Kidney epithelial cell (primary cell): ENCODE measurements at regions not wholly inside any gene's neighbourhood (a gene's known extent, or its start where the extent isn't known, plus 50 kb on each side); places are given as distances from the start of the nearest gene placed in this dataset.

Experiments
- DNase-seq: peaks from one replicate; pipeline ENCODE4 v3.0.0-alpha.2; 2010; ENCODE audit warnings: low read depth
- H3K27me3 ChIP-seq: 2 replicates; pipeline ENCODE4 v1.6.0; 2011; ENCODE audit warnings: low read length; ENCODE audit not compliant: control insufficient read depth, insufficient read depth
- H3K36me3 ChIP-seq: 2 replicates; pipeline ENCODE4 v1.5.1; 2011; ENCODE audit warnings: low read length; ENCODE audit not compliant: control insufficient read depth, insufficient read depth
- H3K4me3 ChIP-seq: 2 replicates; pipeline ENCODE4 v1.5.1; 2011; ENCODE audit warnings: low read depth, mild to moderate bottlenecking, control low read depth, low read length
- CTCF ChIP-seq: IDR thresholded peaks from 2 replicates; pipeline ENCODE4 v1.5.1; 2011; ENCODE audit warnings: mild to moderate bottlenecking, moderate library complexity, low read length, control low read depth, inconsistent platforms; ENCODE audit not compliant: insufficient read depth, poor library complexity, severe bottlenecking

GRCh38 chr5:159566832-159567231 lies 236.5 kb upstream of the IL12B start:
- no peaks in the 10 kb centered on the region for H3K27me3 ChIP-seq
- H3K36me3 ChIP-seq = no peaks in the 10 kb centered on the region
- H3K4me3 ChIP-seq = no peak overlapping the region
- no peak for DNase-seq
- TF ChIP-seq CTCF = no peak

GRCh38 chr5:159567461-159567860 lies 237.2 kb upstream of the IL12B start:
- no peak for DNase-seq
- Histone ChIP-seq H3K27me3 (no peaks in the 10 kb centered on the region), H3K4me3 (no peak overlapping the region), H3K36me3 (no peaks in the 10 kb centered on the region)
- no peak for TF ChIP-seq CTCF

DNA sequence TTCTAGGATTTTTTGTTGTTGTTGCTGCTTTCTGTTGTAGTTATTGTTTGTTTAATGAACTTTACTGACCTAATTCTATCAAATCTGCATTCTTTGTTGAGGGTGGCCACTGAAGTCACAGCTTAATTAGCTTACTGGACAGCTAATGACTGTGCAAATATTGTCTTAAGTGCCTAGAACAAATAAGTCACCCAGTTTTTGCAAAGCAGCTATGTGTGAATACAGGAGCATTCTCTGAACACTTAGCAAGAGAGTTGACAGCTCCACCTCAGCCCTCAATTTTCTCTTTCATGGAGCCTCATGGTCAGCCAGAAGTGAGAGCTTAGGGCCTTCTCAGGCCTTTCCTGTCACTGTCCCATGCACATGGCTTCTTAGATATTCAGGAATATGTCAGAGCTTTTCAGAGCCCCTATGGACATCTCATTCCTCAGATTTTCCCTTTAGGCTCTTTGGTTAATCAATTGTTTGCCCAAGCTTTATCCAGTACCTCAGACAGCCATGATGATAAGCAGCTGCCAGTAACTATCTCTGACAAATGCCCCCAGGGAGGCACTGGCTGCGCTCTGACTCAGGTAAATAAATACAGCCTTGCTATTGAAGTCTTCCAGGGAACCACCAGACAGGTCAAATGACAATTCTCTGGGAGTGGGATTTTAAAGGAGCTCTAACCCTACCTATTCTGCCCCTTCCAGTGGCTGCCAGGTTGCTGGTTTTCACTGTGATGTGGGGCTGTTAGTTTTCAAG lies 241.4 kb upstream of the IL12B start:
- Histone ChIP-seq H3K4me3 (no peak overlapping the region), H3K36me3 (no peaks in the 10 kb centered on the region), H3K27me3 (no peaks in the 10 kb centered on the region)
- DNase-seq = peak; percentile 5
- no peak for TF ChIP-seq CTCF

DNA sequence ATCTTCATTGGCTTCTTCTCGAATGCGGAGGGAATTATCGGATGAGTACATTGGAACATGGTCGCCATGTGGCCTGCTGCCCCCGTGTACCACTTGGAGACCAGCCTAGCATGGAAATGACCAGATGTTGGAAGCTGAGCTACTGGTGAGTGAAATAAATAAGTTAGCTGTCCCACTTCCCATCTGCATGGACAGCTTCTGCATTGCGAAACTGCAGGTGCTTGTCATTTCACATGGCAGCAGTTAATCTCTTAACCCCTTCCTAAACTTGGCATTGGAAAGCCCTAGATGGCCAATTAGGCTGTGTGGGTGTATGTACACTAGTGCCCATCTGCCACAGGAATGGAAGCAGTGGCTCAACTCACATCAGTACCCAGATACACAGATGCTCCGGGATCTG lies 246.6 kb upstream of the IL12B start:
- Histone ChIP-seq H3K36me3 (no peaks in the 10 kb centered on the region), H3K27me3 (no peaks in the 10 kb centered on the region), H3K4me3 (no peak overlapping the region)
- no peak for TF ChIP-seq CTCF
- no peak for DNase-seq

- peak; percentile 11 for TF ChIP-seq CTCF
Measured at GRCh38 chr5:159581502-159582249, 251.4 kb upstream of the IL12B start.

More at GRCh38 chr5:159581502-159582249, 251.4 kb upstream of the IL12B start:
- H3K4me3 ChIP-seq = no peak overlapping the region
- DNase-seq = peak; percentile 90
- H3K36me3 ChIP-seq = no peaks in the 10 kb centered on the region
- no peaks in the 10 kb centered on the region for H3K27me3 ChIP-seq
